Caco-2 (cell line): ENCODE measurements at regions not wholly inside any gene's neighbourhood (a gene's known extent, or its start where the extent isn't known, plus 50 kb on each side); places are given as distances from the start of the nearest gene placed in this dataset.

ENCODE experiments used
- BruUV-seq: library from RNA; stranded (reverse); fragments of 400-500 nt; replicated peaks from 2 replicates; lab custom pipeline; 2021; lab: Mats Ljungman, UMichigan
- CTCF ChIA-PET: fragments of 300-600 bp; sonication (Branson Sonifier 250); formaldehyde crosslinking; loops from one replicate; lab custom pipeline; 2022; ENCODE audit warnings: antibody characterized with exemption; lab: Charles Lee
- POLR2A ChIA-PET: fragments of 300-600 bp; sonication (Branson Sonifier 250); formaldehyde crosslinking; loops from one replicate; lab custom pipeline; 2022; ENCODE audit warnings: antibody characterized with exemption; lab: Charles Lee
- DNase-seq, 2 experiments: peaks; one replicate each; pipeline versions ENCODE4 v3.0.0 to v3.0.0-alpha.2; 2020 to 2022
- H3K27me3 ChIP-seq: replicated peaks from 2 replicates; pipeline ENCODE4 v1.6.0; 2011; ENCODE audit warnings: low read length; ENCODE audit not compliant: control insufficient read depth, insufficient read depth
- H3K36me3 ChIP-seq: 2 replicates; pipeline ENCODE4 v1.5.1; 2011; ENCODE audit warnings: low read length; ENCODE audit not compliant: control insufficient read depth, insufficient read depth
- H3K4me1 ChIP-seq: fragments of 250-450 bp; sonication (Bioruptor Pico); 2 replicates; pipeline ENCODE4 v1.5.1; 2020; ENCODE audit warnings: mild to moderate bottlenecking
- H3K4me3 ChIP-seq: 2 replicates; pipeline ENCODE4 v1.5.1; 2011; ENCODE audit warnings: low read depth, mild to moderate bottlenecking, control low read depth, low read length
- H3K9me3 ChIP-seq: fragments of 250-450 bp; sonication (Bioruptor Pico); 2 replicates; pipeline ENCODE4 v1.5.1; 2020; ENCODE audit warnings: mild to moderate bottlenecking, moderate library complexity
- H3K27ac Mint-ChIP-seq: one replicate; pipeline ENCODE4 v1.8.0; 2022; ENCODE audit warnings: mixed read lengths; ENCODE audit not compliant: unreplicated experiment
- H3K27me3 Mint-ChIP-seq: one replicate; pipeline ENCODE4 v1.8.0; 2022; ENCODE audit warnings: mixed read lengths; ENCODE audit not compliant: insufficient read depth, unreplicated experiment
- H3K36me3 Mint-ChIP-seq: one replicate; pipeline ENCODE4 v1.8.0; 2022; ENCODE audit warnings: mild to moderate bottlenecking, mixed read lengths; ENCODE audit not compliant: insufficient read depth, unreplicated experiment
- H3K4me1 Mint-ChIP-seq: one replicate; pipeline ENCODE4 v1.8.0; 2022; ENCODE audit warnings: low read depth, mixed read lengths; ENCODE audit not compliant: unreplicated experiment
- H3K4me3 Mint-ChIP-seq: one replicate; pipeline ENCODE4 v1.8.0; 2022; ENCODE audit warnings: mild to moderate bottlenecking, moderate library complexity, mixed read lengths; ENCODE audit not compliant: unreplicated experiment
- H3K9me3 Mint-ChIP-seq: one replicate; pipeline ENCODE4 v1.8.0; 2022; ENCODE audit warnings: mixed read lengths; ENCODE audit not compliant: unreplicated experiment
- CTCF ChIP-seq, 2 experiments: fragments of 200-600 bp in 1 of 2; IDR thresholded peaks; 1 replicate in 1 of 2; 2 replicates in 1 of 2; pipeline versions ENCODE4 v1.5.1 to v1.8.0; 2011 to 2022; ENCODE audit warnings: antibody characterized with exemption in 1 of 2, control low read depth in 1 of 2, inconsistent platforms in 1 of 2, low read depth in 1 of 2, low read length in 1 of 2, mild to moderate bottlenecking in 1 of 2, moderate library complexity in 1 of 2; ENCODE audit not compliant: insufficient read depth in 1 of 2, severe bottlenecking in 1 of 2, unreplicated experiment in 1 of 2
- intact Hi-C: fragments of 100-400 bp; cut with micrococcal nuclease; formaldehyde crosslinking; loops from one replicate; pipeline ENCODE4 v1.10.0; 2022; ENCODE audit not compliant: unreplicated experiment

- Mint-ChIP-seq H3K4me1 (no peaks in the 10 kb centered on the region), H3K27ac (no peak overlapping the region), H3K36me3 (no peaks in the 10 kb centered on the region), H3K4me3 (no peak overlapping the region), H3K27me3 (peaks cover 2% of the 10 kb centered on the region), H3K9me3 (no peaks in the 10 kb centered on the region)
- no peak for TF ChIP-seq CTCF (IDR thresholded peaks at IDR 0.05; ENCODE audit: insufficient read depth in 1 of 2, low read depth in 1 of 2, low read length in 1 of 2, severe bottlenecking in 1 of 2, unreplicated experiment in 1 of 2)
- ChIA-PET CTCF (no interaction called here), POLR2A (no interaction called here)
- no peaks in the 10 kb centered on the region for H3K4me1 ChIP-seq
- H3K9me3 ChIP-seq, result peaks cover 3% of the 10 kb centered on the region; the same call in 1 of the 2 replicates
- no peaks in the 10 kb centered on the region for H3K36me3 ChIP-seq
- H3K4me3 ChIP-seq, result no peak overlapping the region
- intact Hi-C loops, result no loop called here
- BruUV-seq, result no TSS peak
- DNase-seq, result no peak
- no peaks in the 10 kb centered on the region for H3K27me3 ChIP-seq
Measured at GRCh38 chr16:52074133-52074532, 472.8 kb downstream of the TOX3 start.

- Mint-ChIP-seq H3K4me3 (no peak overlapping the region), H3K9me3 (no peaks in the 10 kb centered on the region), H3K27ac (no peak overlapping the region), H3K4me1 (no peaks in the 10 kb centered on the region), H3K27me3 (peaks cover 2% of the 10 kb centered on the region), H3K36me3 (no peaks in the 10 kb centered on the region)
- H3K9me3 ChIP-seq, result peaks cover 3% of the 10 kb centered on the region; the same call in 1 of the 2 replicates
- no peak overlapping the region for H3K4me3 ChIP-seq
- ChIA-PET POLR2A (no interaction called here), CTCF (no interaction called here)
- no peak for TF ChIP-seq CTCF (IDR thresholded peaks at IDR 0.05; ENCODE audit: insufficient read depth in 1 of 2, low read depth in 1 of 2, low read length in 1 of 2, severe bottlenecking in 1 of 2, unreplicated experiment in 1 of 2)
- no peak for DNase-seq
- H3K36me3 ChIP-seq, result no peaks in the 10 kb centered on the region
- intact Hi-C loops, result no loop called here
- no peaks in the 10 kb centered on the region for H3K4me1 ChIP-seq
- H3K27me3 ChIP-seq, result no peaks in the 10 kb centered on the region
- BruUV-seq, result no TSS peak
Measured at GRCh38 chr16:52073024-52073423, 473.9 kb downstream of the TOX3 start.

- POLR2A ChIA-PET, result no interaction called here
- intact Hi-C loops, result no loop called here
Measured at GRCh38 chr16:52071101-52071500, 475.8 kb downstream of the TOX3 start.

More at GRCh38 chr16:52071101-52071500, 475.8 kb downstream of the TOX3 start:
- H3K27me3 Mint-ChIP-seq, result peaks cover 5% of the 10 kb centered on the region
- H3K9me3 Mint-ChIP-seq, result no peaks in the 10 kb centered on the region
- Histone ChIP-seq H3K9me3 (0 out of 2 replicates have a peak, but pooled peaks cover 3% of the 10 kb centered on the region), H3K4me1 (no peaks in the 10 kb centered on the region), H3K36me3 (no peaks in the 10 kb centered on the region), H3K27me3 (no peaks in the 10 kb centered on the region), H3K4me3 (no peak overlapping the region)
- TF ChIP-seq CTCF (IDR thresholded peaks at IDR 0.05; ENCODE audit: insufficient read depth in 1 of 2, low read depth in 1 of 2, low read length in 1 of 2, severe bottlenecking in 1 of 2, unreplicated experiment in 1 of 2), result no peak
- H3K27ac Mint-ChIP-seq, result no peak overlapping the region
- no peak for DNase-seq
- H3K4me3 Mint-ChIP-seq, result no peak overlapping the region
- BruUV-seq, result no TSS peak
- H3K4me1 Mint-ChIP-seq, result no peaks in the 10 kb centered on the region
- CTCF ChIA-PET, result no interaction called here
- no peaks in the 10 kb centered on the region for H3K36me3 Mint-ChIP-seq
